ENCODE measurements at regions not wholly inside any gene's neighbourhood (a gene's known extent, or its start where the extent isn't known, plus 50 kb on each side); places are given as distances from the start of the nearest gene placed in this dataset.

- TF ChIP-seq POLR2A (IDR thresholded peaks at IDR 0.05; ENCODE audit: low read depth, low read length) (no peak), POLR2AphosphoS5 (IDR thresholded peaks at IDR 0.05; ENCODE audit: low read depth, low read length) (no peak), TAF1 (IDR thresholded peaks at IDR 0.05; ENCODE audit: borderline replicate concordance, low read depth, low read length) (no peak)
These were observed 387.0 kb upstream of the KCND2 start for GRCh38 chr7:119886007-119886406.

Data from GM12892 (cell line).